H54 (cell line): ENCODE measurements at regions not wholly inside any gene's neighbourhood (a gene's known extent, or its start where the extent isn't known, plus 50 kb on each side); places are given as distances from the start of the nearest gene placed in this dataset.

ENCODE experiments used
- DNase-seq: peaks from one replicate; pipeline ENCODE4 v3.0.0; 2011; ENCODE audit warnings: low spot score, mixed read lengths; ENCODE audit not compliant: insufficient read length
- FAIRE-seq: peaks from 3 replicates; lab custom pipeline; 2011; peaks lifted over from hg19 to GRCh38; lab: Jason Lieb, UNC
- POLR2A ChIP-seq: IDR thresholded peaks from 2 replicates; pipeline ENCODE4 v1.6.1; 2011; ENCODE audit warnings: low read depth, mild to moderate bottlenecking, low read length

DNA sequence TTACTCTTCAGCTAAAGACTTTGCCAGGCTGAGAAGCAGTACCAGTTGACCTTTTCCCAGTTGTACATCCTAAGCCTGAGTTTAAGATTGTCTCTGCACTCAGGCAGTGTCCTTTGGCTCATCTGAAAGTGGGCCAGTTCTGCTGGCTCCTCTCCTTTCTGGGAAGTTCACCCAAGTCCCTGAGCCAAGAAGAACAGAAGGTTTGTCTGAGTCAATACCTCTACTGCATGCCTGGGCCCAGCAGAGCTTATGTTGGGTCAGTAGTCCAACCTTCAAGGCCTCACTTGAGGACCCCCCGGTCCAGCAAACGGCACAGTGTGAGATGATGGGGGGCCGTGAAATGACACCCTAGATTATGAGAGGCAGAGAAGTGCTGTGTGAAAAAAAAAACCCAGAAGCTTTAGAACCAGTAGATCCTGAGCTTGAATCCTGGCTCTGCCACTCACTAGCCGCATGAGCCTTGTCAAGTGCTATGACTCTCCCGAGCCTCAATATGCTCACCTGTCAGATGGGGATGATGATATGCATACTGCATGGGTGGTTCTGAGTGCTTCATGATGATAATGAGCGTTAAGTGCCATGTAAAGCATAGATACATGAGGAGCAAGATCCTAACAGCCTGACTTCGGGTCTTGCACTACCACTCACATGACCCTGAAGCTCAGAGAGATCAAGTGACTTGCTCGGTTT, 156.0 kb downstream of the MACROH2A1 start:
- no peak for TF ChIP-seq POLR2A
- FAIRE-seq (no peak), DNase-seq (no peak)

DNA sequence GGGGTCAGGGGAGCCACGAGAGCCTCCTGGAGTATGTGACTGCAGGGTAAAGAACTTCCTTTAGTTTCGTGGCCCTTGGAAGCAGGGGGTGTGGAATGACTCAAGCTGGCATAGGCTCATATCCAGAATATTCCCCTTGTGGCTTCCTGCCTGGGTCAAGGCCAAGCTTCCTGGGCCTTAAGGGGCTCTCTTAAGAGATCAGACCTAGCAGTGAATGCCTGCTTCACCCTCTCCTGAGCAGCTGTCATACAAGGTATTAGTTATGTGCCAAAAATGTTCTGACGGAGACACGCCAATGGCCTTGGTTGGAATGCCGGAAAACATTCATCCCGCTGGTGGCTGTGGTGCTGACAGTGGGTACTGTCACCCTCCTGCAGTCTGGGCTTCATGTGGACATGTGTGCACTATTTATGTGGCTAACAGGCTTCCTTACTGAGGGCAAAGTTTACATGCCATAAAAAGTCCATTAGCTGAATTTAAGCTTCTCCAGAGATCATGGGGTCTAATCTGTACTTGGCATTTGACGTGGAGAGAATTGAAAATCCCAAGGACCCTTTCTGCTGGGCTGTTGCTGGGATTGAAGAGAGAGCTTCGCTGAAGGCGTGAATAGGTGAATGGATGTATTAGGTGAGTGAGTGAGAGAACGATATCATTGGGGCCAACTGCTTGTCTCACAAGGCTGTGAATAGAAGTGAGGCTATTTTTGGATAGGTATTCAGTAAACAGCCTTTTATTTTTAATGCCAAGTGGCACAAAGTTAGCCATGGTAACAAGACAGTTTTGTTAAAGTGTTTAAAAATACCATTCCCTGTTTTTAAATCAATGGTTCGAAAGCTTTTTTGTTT, 156.8 kb downstream of the MACROH2A1 start:
- FAIRE-seq = peak; percentile 41
- TF ChIP-seq POLR2A = no peak
- DNase-seq = peak; percentile 70

DNA sequence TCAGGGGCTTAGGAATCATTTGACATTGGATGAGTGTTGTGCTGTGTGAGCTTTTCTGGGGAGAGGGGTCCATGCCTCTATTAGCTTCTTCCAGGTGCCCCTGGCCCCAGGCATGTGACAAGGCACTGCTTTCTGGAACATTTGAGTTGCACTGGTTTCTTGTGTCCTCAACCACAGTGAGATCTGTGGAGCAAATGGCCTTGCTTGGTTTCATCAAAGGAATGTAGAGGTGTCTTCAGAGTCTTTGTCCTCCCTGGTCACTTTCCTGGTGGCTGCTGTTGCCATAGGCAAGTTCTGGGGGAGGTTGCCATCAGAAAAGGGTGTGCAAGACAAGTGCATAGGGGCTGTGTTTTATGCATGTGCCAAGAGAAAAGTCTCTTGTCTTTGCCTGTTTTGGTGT, 157.5 kb downstream of the MACROH2A1 start:
- TF ChIP-seq POLR2A = no peak
- no peak for DNase-seq
- FAIRE-seq = no peak

DNA sequence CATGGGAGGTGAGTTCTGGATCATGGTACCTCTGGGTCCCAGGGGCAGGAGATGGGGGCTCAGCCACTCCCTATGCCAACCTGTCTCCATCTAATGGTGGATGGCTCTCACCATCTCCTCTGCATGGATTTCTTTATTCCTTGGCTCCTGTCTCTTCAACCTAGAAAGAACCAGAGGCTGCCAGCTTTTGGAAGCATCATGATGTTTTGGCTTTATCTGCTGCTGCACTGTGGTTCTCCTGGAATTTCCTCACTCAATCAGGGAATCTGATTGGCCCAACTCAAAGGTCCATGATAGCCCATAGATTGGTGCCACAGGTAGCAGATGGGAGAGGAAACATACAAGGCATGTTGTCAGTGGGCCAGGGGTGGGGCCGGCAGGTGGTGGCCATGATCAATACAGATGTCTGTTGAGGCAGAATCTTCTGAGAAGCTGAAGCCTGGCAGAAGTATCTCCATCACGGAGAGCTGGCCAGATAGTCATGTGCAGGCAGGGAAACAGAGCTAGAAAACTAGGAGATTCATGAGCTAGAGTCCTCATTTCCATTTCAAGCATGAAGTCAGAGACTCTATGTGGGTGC, 158.2 kb downstream of the MACROH2A1 start:
- DNase-seq (no peak), FAIRE-seq (no peak)
- TF ChIP-seq POLR2A = no peak

DNA sequence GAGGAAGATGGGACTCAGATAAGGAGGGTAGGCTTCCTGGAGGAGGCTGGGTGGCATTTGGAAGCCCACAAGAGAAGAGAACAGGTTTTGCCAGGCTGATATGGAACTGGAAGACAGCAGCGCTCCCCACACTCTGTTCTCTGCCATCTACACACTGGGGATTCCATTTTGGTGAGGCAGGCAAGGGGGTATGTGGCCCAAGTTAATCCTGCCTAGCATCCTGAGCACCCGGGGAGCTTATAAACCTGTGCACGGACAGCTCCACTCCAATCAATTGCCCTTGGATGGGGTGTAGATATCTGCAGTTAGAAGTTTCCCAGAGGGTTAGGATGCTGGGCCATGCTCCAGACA, 158.8 kb downstream of the MACROH2A1 start:
- FAIRE-seq (no peak), DNase-seq (no peak)
- no peak for TF ChIP-seq POLR2A

DNA sequence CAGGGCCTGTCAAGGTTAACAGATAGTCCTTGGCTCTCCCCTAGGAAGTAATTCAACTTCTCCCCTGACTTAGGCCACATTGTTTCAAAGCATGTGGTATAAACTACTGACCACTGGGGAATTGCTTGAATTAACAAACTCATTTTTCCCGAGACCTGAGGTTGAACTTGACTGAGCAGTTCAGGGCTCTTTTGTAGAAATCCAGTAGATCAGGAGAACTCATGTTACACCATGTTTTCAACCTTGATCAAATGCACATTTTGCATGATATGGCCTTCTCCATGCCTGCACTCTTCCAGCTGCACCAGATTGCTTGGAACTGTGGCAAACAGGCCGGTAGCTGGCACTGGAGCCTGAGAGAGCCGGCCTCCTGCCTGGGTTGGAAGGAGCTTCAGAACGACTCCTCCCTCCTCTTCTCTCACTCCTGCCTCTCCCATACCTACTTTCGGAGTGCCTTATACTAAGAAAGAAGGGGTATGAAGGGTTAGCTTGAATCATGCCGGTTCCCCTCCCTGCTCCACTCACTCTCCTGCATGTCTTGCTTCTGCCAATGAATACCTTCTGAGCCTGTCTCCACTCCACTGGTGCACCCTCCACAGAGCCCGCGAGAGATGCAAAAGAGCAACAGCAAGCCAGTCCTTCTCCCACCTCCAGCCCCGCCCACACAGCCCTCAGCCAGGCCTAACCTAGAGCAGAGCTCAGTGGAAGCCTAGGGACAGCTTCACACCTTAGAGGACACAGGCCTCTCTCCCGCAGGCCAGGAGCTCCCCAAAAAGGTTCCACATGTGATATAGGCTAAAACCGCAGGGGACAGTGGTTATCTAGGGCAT, 159.4 kb downstream of the MACROH2A1 start:
- FAIRE-seq (no peak), DNase-seq (no peak)
- TF ChIP-seq POLR2A = no peak

DNA sequence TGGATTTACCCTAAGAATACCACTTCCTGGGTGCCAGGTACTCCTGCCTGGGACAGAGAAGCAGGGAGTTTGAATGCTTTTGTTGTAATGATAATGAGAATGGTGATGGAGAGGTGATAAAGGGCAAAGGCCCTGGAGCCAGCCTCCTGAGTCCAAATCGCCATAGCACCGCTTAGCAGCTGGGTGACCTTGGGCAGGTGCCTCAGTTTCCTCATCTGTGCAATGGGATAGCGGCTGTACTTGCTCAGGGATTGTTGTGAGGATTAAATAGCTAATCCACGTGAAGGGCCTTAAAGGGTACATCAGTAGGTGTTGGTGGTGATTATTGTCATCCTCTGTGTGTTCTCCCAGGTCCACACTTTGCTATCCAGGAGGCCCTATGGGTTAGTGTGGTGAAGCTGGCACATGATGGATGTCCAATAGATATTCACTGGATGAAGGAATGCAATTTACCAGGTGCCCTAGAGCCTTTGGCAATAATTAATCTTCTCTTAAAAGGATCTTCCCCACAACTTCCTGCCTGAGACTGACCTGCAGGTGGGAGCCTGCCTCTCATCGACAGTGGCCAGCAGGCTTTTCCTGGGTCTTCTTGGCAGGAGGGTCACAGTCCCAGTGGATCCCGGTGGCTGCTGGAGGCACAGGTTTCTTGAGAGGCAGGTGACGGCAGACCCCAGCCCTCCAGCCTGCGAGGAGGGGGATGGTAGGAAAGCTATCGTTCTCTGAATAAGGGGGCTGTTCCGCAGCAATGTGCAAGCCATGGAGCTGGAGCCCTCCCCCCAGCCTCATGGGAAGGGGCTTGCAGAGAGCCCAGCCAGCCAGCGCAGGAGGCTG, 160.2 kb downstream of the MACROH2A1 start:
- no peak for TF ChIP-seq POLR2A
- FAIRE-seq (no peak), DNase-seq (no peak)

DNA sequence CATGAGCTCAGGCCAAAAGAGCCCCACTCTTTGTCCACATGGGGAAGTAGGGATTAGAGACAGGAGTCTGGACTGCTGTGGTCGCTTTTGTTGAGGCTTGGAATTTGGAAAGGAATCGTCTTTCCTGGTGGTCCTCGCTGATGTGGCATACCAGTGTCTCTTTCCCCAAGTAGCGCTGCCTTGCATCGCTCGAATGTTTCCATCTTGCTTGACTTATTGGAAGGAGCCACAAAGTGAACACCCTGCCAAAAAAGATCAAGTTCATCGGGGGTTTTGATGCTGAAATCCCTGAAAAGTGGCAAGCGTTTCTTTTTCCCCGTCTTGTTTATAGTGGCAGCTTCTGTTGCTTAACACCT, 161.3 kb downstream of the MACROH2A1 start:
- FAIRE-seq (no peak), DNase-seq (no peak)
- no peak for TF ChIP-seq POLR2A

DNA sequence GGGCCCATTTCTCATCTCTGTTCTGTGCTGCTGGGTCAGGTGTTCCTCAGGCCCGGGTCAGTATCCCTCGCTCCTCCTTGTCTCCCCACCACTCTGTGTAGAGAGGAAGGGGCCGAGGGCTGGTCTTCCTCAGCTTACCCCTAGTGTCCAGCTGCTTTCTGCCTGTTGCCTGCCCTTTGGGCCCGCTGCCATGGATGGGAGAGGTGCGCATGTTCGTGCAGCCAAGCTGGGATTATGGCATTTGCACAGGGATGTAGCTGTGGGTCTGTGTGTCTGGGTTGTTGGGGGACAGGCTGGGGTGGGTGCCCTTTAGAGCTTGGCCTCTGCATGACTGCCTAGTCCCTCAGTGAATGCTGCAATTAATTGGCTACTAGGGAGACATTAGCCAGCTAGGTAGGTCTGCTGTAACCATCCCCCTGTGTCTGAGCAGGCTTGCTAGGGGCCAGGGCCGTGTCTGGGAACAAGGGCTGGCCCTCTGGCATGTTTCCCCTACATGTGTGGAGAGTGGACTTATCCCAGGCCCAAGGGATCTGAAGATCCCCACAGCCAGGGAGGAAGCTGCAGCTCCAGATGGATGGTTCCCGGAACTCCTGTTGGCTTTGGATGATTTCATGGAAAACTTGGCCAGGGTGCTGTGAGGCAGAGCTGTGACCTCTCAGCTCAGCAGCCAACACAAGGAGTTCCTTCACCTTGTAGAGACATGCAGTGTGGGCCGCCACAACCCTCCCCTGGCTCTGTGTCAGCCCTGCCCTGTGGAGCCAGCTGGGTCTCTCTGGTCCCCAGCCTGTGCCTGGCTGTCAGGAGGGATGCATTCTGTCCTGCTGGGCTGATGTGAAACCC, 161.9 kb downstream of the MACROH2A1 start:
- no peak for TF ChIP-seq POLR2A
- no peak for DNase-seq
- no peak for FAIRE-seq

DNA sequence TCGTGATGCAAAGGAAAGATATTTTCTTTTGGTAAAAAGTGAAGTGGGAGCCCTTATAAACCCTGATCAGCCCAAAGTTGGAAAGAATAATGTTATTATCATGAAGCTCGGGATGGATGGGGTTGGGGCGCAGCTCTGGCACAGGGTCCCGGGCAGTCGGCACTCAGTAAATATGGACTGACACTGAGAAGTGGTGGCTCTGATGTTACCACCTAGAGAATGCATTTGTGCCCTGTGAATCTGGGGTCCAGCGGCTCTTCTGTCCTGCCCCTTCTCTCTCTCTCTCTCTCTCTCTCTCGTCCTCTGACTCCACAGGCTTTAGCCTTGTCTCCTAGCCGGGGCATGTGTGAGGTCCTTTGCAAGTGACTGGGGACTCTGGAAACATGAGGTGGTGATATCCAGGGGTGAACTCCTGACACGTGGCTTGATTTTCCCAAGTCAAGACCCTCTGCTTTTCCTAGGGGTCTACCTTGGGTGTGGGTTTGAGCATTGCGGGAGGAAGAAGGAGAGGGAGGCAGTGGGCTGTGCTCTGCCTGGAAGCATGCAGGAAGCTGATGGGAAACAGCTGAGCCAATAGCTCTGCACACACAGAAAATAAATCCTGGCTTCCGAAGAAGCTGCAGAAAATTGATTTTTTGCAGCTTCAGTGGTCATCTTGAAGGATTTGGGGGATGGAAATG, 162.7 kb downstream of the MACROH2A1 start:
- FAIRE-seq (no peak), DNase-seq (no peak)
- TF ChIP-seq POLR2A = no peak

DNA sequence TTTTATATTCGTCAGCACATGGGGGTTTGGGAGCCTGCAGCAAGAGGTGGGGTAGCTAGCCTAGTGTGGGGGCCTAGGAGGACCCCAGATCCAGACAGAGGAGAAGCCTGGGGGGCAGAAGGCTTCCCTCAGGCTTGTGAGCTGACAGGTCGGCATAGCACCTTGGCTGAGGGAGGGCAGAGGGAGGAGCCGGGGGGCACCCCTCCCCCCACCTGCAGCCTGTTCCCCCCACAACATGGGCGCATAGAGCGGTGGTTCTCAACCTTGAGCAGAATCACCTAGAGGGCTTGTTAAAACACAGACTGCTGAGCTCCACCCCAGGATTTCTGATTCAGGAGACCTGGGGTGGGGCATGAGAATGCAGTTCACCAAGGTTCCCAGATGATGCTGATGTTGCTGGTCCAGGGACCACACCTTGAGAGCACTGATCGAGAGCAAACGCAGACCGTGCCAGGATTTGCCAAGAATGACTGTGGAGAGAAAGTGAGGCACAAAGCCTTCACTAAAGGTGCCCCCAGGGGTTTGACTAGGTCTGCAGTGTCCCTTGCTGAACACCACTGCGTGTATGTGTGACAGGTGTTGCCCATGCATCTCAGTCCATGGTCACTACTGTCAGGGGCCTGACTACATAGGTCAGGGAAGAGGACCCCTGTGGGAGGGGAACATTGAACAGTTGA, 163.3 kb downstream of the MACROH2A1 start:
- no peak for FAIRE-seq
- TF ChIP-seq POLR2A = no peak
- no peak for DNase-seq
